CD4-positive, alpha-beta T cell (primary cell): ENCODE measurements at regions not wholly inside any gene's neighbourhood (a gene's known extent, or its start where the extent isn't known, plus 50 kb on each side); places are given as distances from the start of the nearest gene placed in this dataset.

Experiments
- ATAC-seq: fragments of 200-7000 bp; cut with Tn5 transposase; one replicate; pipeline ENCODE4 v1.10.0; 2022; ENCODE audit warnings: mild to moderate bottlenecking; ENCODE audit not compliant: poor library complexity
- CTCF ChIA-PET: fragments of 350-600 bp; sonication (Branson Sonifier 250); formaldehyde crosslinking; loops from one replicate; lab custom pipeline; 2021; ENCODE audit warnings: antibody characterized with exemption, inconsistent platforms; lab: Charles Lee
- POLR2A ChIA-PET: fragments of 350-600 bp; sonication (Branson Sonifier 250); formaldehyde crosslinking; loops from one replicate; lab custom pipeline; 2021; ENCODE audit warnings: antibody characterized with exemption, inconsistent platforms; lab: Charles Lee
- DNase-seq, 14 experiments: peaks; one replicate each; pipeline ENCODE4 v3.0.0-alpha.2; 2013 to 2020; ENCODE audit warnings: mixed read lengths in 2 of 14
- H3K27ac ChIP-seq, 2 donors: one replicate each; pipeline versions ENCODE4 v1.5.1 to v1.7.0; 2013; ENCODE audit warnings: low read length in 2 of 2, low read depth in 1 of 2, mild to moderate bottlenecking in 1 of 2
- H3K27me3 ChIP-seq, 2 experiments: 1 replicate in 1 of 2; 2 replicates in 1 of 2; pipeline versions ENCODE4 v1.6.1 to v1.7.0; 2013; ENCODE audit warnings: low read length in 2 of 2, control low read depth in 1 of 2, mild to moderate bottlenecking in 1 of 2, moderate library complexity in 1 of 2; ENCODE audit not compliant: insufficient read depth in 2 of 2, control insufficient read depth in 1 of 2
- H3K36me3 ChIP-seq: one replicate; pipeline ENCODE4 v1.6.1; 2013; ENCODE audit warnings: low read length, control low read depth; ENCODE audit not compliant: insufficient read depth
- H3K4me1 ChIP-seq: one replicate; pipeline ENCODE4 v1.6.1; 2013; ENCODE audit warnings: low read length, control low read depth; ENCODE audit not compliant: insufficient read depth
- H3K4me3 ChIP-seq: one replicate; pipeline ENCODE4 v1.5.1; 2013; ENCODE audit warnings: mild to moderate bottlenecking, low read length, moderate library complexity
- H3K9me3 ChIP-seq, 2 experiments: 1 replicate in 1 of 2; 2 replicates in 1 of 2; pipeline versions ENCODE4 v1.6.1 to v1.7.0; 2013; ENCODE audit warnings: low read length in 2 of 2, mild to moderate bottlenecking in 2 of 2, control low read depth in 1 of 2, moderate library complexity in 1 of 2; ENCODE audit not compliant: control insufficient read depth in 1 of 2, insufficient read depth in 1 of 2
- H3K27ac Mint-ChIP-seq: one replicate; pipeline ENCODE4 v1.8.0; 2020; ENCODE audit warnings: mixed read lengths
- H3K27me3 Mint-ChIP-seq: one replicate; pipeline ENCODE4 v1.8.0; 2021; ENCODE audit warnings: mixed read lengths
- H3K36me3 Mint-ChIP-seq: one replicate; pipeline ENCODE4 v1.8.0; 2021; ENCODE audit warnings: low read depth, mixed read lengths
- H3K4me1 Mint-ChIP-seq: one replicate; pipeline ENCODE4 v1.8.0; 2021; ENCODE audit warnings: low read depth, mixed read lengths
- H3K4me3 Mint-ChIP-seq: one replicate; pipeline ENCODE4 v1.8.0; 2020; ENCODE audit warnings: mild to moderate bottlenecking, mixed read lengths
- H3K9me3 Mint-ChIP-seq: one replicate; pipeline ENCODE4 v1.8.0; 2020; ENCODE audit warnings: mixed read lengths
- intact Hi-C, 2 experiments: fragments of 100-400 bp; cut with DNase I in 1 of 2; cut with micrococcal nuclease in 1 of 2; formaldehyde crosslinking; loops; one replicate each; pipeline versions ENCODE4 v1.15.1 to v1.9.0; 2023 to 2025; cut with DNase I, micrococcal nuclease
- TF ChIP-seq, protein P1 (sequence below): fragments of 200-600 bp; IDR thresholded peaks from one replicate; pipeline ENCODE4 v1.8.0; 2022; ENCODE audit warnings: antibody characterized with exemption, mild to moderate bottlenecking

DNA sequence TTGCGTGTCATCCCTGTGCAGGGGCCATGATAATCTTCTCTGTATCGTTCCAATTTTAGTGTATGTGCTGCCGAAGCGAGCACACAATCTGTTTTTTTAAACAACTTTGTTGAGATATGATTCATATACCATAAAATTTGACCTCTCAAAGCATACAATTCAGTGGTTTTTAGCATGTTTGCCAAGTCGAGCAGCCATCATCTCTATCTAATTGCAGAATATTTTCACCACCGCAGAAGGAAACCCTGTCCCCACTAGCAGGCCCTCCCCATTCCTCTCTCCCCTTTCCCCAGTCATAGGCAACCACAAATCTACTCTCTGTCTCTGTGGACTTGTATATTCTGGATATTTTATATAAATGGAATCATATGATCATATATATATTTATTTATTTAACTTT lies 78.7 kb upstream of the TINAGL1 start:
- peaks cover 14% of the 10 kb centered on the region for H3K27me3 Mint-ChIP-seq
- DNase-seq = no peak
- TF ChIP-seq, protein P1, sequence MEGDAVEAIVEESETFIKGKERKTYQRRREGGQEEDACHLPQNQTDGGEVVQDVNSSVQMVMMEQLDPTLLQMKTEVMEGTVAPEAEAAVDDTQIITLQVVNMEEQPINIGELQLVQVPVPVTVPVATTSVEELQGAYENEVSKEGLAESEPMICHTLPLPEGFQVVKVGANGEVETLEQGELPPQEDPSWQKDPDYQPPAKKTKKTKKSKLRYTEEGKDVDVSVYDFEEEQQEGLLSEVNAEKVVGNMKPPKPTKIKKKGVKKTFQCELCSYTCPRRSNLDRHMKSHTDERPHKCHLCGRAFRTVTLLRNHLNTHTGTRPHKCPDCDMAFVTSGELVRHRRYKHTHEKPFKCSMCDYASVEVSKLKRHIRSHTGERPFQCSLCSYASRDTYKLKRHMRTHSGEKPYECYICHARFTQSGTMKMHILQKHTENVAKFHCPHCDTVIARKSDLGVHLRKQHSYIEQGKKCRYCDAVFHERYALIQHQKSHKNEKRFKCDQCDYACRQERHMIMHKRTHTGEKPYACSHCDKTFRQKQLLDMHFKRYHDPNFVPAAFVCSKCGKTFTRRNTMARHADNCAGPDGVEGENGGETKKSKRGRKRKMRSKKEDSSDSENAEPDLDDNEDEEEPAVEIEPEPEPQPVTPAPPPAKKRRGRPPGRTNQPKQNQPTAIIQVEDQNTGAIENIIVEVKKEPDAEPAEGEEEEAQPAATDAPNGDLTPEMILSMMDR = no peak
- no peaks in the 10 kb centered on the region for H3K9me3 ChIP-seq
- ChIA-PET CTCF (no interaction called here), POLR2A (no interaction called here)
- H3K4me3 ChIP-seq = no peak overlapping the region
- no peak overlapping the region for H3K4me3 Mint-ChIP-seq
- no peaks in the 10 kb centered on the region for H3K36me3 ChIP-seq
- H3K36me3 Mint-ChIP-seq = no peaks in the 10 kb centered on the region
- no peaks in the 10 kb centered on the region for H3K4me1 Mint-ChIP-seq
- H3K27ac Mint-ChIP-seq = no peak overlapping the region
- intact Hi-C loops = no loop called here
- no peak overlapping the region for H3K27ac ChIP-seq
- ATAC-seq = no peak
- no peaks in the 10 kb centered on the region for H3K9me3 Mint-ChIP-seq
- H3K4me1 ChIP-seq = no peaks in the 10 kb centered on the region
- peaks cover 0 to 6% of the 10 kb centered on the region in 2 experiments for H3K27me3 ChIP-seq

DNA sequence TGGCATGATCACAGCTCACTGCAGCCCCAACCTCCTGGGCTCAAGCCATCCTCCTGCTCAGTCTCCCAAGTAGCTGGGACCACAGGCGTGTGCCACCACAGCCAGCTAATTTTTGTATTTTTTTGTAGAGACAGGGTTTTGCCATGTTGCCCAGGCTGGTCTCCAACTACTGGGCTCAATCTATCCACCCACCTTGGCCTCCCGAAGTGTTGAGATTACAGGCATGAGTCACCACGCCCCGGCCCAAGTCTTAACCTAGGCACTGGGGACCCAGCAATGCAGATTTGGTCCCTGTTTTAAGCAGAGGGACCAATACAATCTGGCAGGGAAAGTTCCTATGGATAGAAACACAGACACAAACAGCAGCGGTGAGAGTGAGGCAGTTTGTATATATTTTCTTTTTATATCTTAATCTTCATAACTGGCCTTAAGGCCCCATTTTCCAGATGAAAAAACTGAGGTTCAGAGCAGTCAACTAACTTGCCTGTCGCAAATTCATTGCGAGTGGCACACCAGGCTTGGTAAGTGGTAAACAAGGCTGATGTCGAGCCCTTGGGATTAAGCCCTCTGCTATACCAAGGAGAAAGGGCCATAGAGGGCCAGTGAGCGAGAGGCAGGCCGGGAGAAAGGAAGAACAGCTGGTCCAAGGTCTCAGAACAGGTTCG lies 77.8 kb upstream of the TINAGL1 start:
- Mint-ChIP-seq H3K9me3 (no peaks in the 10 kb centered on the region), H3K27ac (no peak overlapping the region), H3K36me3 (no peaks in the 10 kb centered on the region), H3K27me3 (peaks cover 14% of the 10 kb centered on the region), H3K4me1 (no peaks in the 10 kb centered on the region), H3K4me3 (no peak overlapping the region)
- DNase-seq (no peak), ATAC-seq (no peak)
- Histone ChIP-seq H3K36me3 (no peaks in the 10 kb centered on the region), H3K9me3 (no peaks in the 10 kb centered on the region), H3K4me1 (no peaks in the 10 kb centered on the region), H3K27me3 (peaks cover 5 to 6% of the 10 kb centered on the region in 2 experiments), H3K4me3 (no peak overlapping the region), H3K27ac (no peak overlapping the region)
- POLR2A ChIA-PET = interaction anchor here (0.6 kb wide), 1 partner anchor 65 kb away, joined by 3 read pairs; no protein-coding TSS in a partner anchor
- TF ChIP-seq, protein P1 = no peak
- intact Hi-C loops = no loop called here
- CTCF ChIA-PET = interaction anchor here (0.7 kb wide), 1 partner anchor 16 kb away, joined by 3 read pairs; no protein-coding TSS in a partner anchor

DNA sequence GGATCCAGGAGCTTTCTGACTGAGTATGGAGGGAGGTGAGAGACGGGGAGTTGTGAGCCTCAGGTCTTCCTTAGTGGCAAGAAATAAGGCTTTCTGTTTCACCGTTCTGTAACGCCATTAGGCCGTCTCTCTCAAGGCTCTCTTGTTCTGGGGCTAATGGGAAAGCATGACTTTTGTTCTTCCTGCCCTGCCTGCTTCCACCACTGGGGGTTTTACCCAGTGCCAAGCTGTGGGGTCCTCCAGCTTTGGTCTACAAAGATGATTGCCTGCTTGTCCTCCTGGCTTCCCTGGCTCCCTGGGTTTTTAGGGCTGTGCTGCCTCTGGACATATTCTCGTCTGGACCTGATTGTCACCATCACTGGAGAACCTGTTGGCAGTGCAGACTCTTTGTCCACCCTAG lies 74.8 kb upstream of the TINAGL1 start:
- CTCF ChIA-PET = no interaction called here
- Mint-ChIP-seq H3K4me3 (no peak overlapping the region), H3K36me3 (no peaks in the 10 kb centered on the region), H3K4me1 (peaks cover 17% of the 10 kb centered on the region), H3K27ac (no peak overlapping the region), H3K27me3 (peaks cover 14% of the 10 kb centered on the region), H3K9me3 (no peaks in the 10 kb centered on the region)
- H3K9me3 ChIP-seq = no peaks in the 10 kb centered on the region
- ATAC-seq (no peak), DNase-seq (no peak)
- H3K27me3 ChIP-seq = peaks cover 5 to 6% of the 10 kb centered on the region in 2 experiments
- intact Hi-C loops = no loop called here
- no peak overlapping the region for H3K4me3 ChIP-seq
- TF ChIP-seq, protein P1 = no peak
- POLR2A ChIA-PET = no interaction called here
- H3K36me3 ChIP-seq = no peaks in the 10 kb centered on the region
- H3K4me1 ChIP-seq = peaks cover 12% of the 10 kb centered on the region
- no peak overlapping the region for H3K27ac ChIP-seq
